ENCODE measurements at regions not wholly inside any gene's neighbourhood (a gene's known extent, or its start where the extent isn't known, plus 50 kb on each side); places are given as distances from the start of the nearest gene placed in this dataset.

DNA sequence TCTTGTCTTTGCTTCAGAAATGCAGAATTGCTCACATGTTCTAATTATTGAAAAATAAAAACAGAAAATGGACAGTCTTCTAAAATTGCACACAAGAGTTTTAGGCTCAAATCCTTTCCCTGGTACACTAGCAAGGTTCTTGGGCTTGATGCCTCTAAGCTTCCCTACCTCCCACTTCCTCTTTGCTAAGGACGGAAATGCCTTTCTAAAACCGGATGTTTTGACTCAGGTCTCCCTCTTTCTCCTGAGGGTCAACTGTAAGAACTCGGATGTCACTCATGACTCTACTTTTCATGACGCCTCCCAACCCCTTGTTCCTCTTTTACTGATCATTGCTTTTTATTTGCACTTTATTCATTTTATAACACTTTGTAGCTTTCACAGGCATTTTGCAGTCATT, 613.5 kb downstream of the C6orf118 start:
- ChIA-PET RAD21 (ENCODE audit: low non-redundant PET in 1 of 2, low total read pairs in 2 of 2, uncharacterized antibody in 2 of 2, unreplicated experiment in 2 of 2) (no interaction called here), POLR2A (no interaction called here), CTCF (no interaction called here)
- intact Hi-C loops (cut with micrococcal nuclease) = no loop called here
- Histone ChIP-seq H3K9me3 (ENCODE audit: control insufficient read depth in 1 of 2, insufficient read depth in 1 of 2, low read depth in 1 of 2, low read length in 2 of 2) (peaks cover 5 to 26% of the 10 kb centered on the region in 2 experiments; a peak in 2 of 4 replicates), H3K79me2 (ENCODE audit: insufficient read depth, low read length) (no peaks in the 10 kb centered on the region), H3K27me3 (ENCODE audit: insufficient read depth, low read length) (no peaks in the 10 kb centered on the region), H3K9me2 (ENCODE audit: insufficient read depth) (no peaks in the 10 kb centered on the region), H2AFZ (ENCODE audit: low read depth, low read length, poor library complexity, severe bottlenecking) (no peak overlapping the region), H3K4me2 (ENCODE audit: low read length) (no peak overlapping the region), H4K20me1 (ENCODE audit: insufficient read depth) (no peaks in the 10 kb centered on the region), H3K9ac (ENCODE audit: low read length) (no peak overlapping the region), H3K27ac (ENCODE audit: low read depth, low read length) (no peak overlapping the region), H3K4me1 (ENCODE audit: control insufficient read depth in 1 of 2, insufficient read depth in 2 of 2, low read length in 2 of 2) (no peaks in the 10 kb centered on the region), H3K36me3 (ENCODE audit: control insufficient read depth in 1 of 2, insufficient read depth in 2 of 2, low read length in 2 of 2) (no peaks in the 10 kb centered on the region), H3K4me3 (replicated peaks in 1 of 2; ENCODE audit: low read depth in 1 of 2, low read length in 2 of 2) (no peak overlapping the region)
- TF ChIP-seq, protein P1, sequence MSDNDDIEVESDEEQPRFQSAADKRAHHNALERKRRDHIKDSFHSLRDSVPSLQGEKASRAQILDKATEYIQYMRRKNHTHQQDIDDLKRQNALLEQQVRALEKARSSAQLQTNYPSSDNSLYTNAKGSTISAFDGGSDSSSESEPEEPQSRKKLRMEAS (IDR thresholded peaks at IDR 0.05) = no peak
- TF ChIP-seq EZH2phosphoT487 (IDR thresholded peaks at IDR 0.05; ENCODE audit: borderline replicate concordance) (no peak), CEBPB (IDR thresholded peaks at IDR 0.05; ENCODE audit: low read depth) (no peak), SRF (IDR thresholded peaks at IDR 0.05; ENCODE audit: low read depth) (no peak), RAD21 (IDR thresholded peaks at IDR 0.05; ENCODE audit: low read depth) (no peak), SP1 (IDR thresholded peaks at IDR 0.05; ENCODE audit: low read depth) (no peak), POLR2AphosphoS5 (IDR thresholded peaks at IDR 0.05; ENCODE audit: low read depth, low read length) (no peak), YY1 (IDR thresholded peaks at IDR 0.05; ENCODE audit: extremely low read depth, insufficient replicate concordance, low read depth, low read length) (no peak)
- TF ChIP-seq, protein P2, sequence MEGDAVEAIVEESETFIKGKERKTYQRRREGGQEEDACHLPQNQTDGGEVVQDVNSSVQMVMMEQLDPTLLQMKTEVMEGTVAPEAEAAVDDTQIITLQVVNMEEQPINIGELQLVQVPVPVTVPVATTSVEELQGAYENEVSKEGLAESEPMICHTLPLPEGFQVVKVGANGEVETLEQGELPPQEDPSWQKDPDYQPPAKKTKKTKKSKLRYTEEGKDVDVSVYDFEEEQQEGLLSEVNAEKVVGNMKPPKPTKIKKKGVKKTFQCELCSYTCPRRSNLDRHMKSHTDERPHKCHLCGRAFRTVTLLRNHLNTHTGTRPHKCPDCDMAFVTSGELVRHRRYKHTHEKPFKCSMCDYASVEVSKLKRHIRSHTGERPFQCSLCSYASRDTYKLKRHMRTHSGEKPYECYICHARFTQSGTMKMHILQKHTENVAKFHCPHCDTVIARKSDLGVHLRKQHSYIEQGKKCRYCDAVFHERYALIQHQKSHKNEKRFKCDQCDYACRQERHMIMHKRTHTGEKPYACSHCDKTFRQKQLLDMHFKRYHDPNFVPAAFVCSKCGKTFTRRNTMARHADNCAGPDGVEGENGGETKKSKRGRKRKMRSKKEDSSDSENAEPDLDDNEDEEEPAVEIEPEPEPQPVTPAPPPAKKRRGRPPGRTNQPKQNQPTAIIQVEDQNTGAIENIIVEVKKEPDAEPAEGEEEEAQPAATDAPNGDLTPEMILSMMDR (IDR thresholded peaks at IDR 0.05 in 2 of 3, conservative IDR thresholded peaks at IDR 0.05 in 1 of 3; ENCODE audit: borderline replicate concordance in 1 of 3, insufficient read depth in 1 of 3, low read depth in 2 of 3, low read length in 2 of 3) = no peak
- DNase-seq (ENCODE audit: low read depth, low spot score) (no peak), ATAC-seq (no peak)
- BruUV-seq (replicated peaks) = no TSS peak

DNA sequence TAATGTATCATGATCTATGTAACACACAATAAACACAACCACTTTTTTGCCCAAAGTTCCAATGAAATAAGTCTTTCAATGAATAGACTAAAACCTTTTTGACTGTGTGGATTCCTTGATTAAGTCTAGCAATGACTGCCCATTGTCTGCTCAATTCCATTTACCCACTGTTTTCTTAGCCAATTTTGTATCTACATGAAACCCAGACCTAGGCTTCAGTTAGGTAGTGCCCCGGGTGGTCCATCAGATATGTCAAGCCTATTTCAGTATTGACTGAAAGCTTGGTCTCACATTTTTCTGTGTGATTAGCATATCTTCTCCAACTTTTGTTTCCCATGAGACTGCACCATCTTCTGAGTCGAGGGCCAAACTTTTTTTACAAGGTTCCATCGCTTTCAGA, 615.0 kb downstream of the C6orf118 start:
- H2AFZ ChIP-seq (ENCODE audit: low read depth, low read length, poor library complexity, severe bottlenecking) = no peak overlapping the region
- RAD21 ChIA-PET (ENCODE audit: low non-redundant PET in 1 of 2, low total read pairs in 2 of 2, uncharacterized antibody in 2 of 2, unreplicated experiment in 2 of 2) = no interaction called here
- no peaks in the 10 kb centered on the region for H3K4me1 ChIP-seq (ENCODE audit: control insufficient read depth in 1 of 2, insufficient read depth in 2 of 2, low read length in 2 of 2)
- H3K79me2 ChIP-seq (ENCODE audit: insufficient read depth, low read length) = no peaks in the 10 kb centered on the region
- H3K9me3 ChIP-seq (ENCODE audit: control insufficient read depth in 1 of 2, insufficient read depth in 1 of 2, low read depth in 1 of 2, low read length in 2 of 2) = peaks cover 5 to 30% of the 10 kb centered on the region in 2 experiments; a peak in 2 of 4 replicates
- no peaks in the 10 kb centered on the region for H3K27me3 ChIP-seq (ENCODE audit: insufficient read depth, low read length)
- CTCF ChIA-PET = no interaction called here
- DNase-seq (ENCODE audit: low read depth, low spot score) = no peak
- intact Hi-C loops (cut with micrococcal nuclease) = no loop called here
- no peak overlapping the region for H3K4me2 ChIP-seq (ENCODE audit: low read length)
- no peaks in the 10 kb centered on the region for H4K20me1 ChIP-seq (ENCODE audit: insufficient read depth)
- H3K4me3 ChIP-seq (replicated peaks in 1 of 2; ENCODE audit: low read depth in 1 of 2, low read length in 2 of 2) = no peak overlapping the region
- H3K36me3 ChIP-seq (ENCODE audit: control insufficient read depth in 1 of 2, insufficient read depth in 2 of 2, low read length in 2 of 2) = no peaks in the 10 kb centered on the region
- H3K9me2 ChIP-seq (ENCODE audit: insufficient read depth) = no peaks in the 10 kb centered on the region
- ATAC-seq = no peak
- H3K9ac ChIP-seq (ENCODE audit: low read length) = no peak overlapping the region
- no TSS peak for BruUV-seq (replicated peaks)
- POLR2A ChIA-PET = no interaction called here
- no peak overlapping the region for H3K27ac ChIP-seq (ENCODE audit: low read depth, low read length)
- TF ChIP-seq EZH2phosphoT487 (IDR thresholded peaks at IDR 0.05; ENCODE audit: borderline replicate concordance) (no peak), TCF7L2 (IDR thresholded peaks at IDR 0.05; ENCODE audit: borderline replicate concordance, extremely low read depth, insufficient read depth, insufficient read length) (no peak), FOSL1 (IDR thresholded peaks at IDR 0.05; ENCODE audit: low read depth) (no peak), ZFX (IDR thresholded peaks at IDR 0.05) (no peak), JUND (IDR thresholded peaks at IDR 0.05) (no peak), EGR1 (IDR thresholded peaks at IDR 0.05; ENCODE audit: low read depth) (no peak), SP1 (IDR thresholded peaks at IDR 0.05; ENCODE audit: low read depth) (no peak), POLR2AphosphoS5 (IDR thresholded peaks at IDR 0.05; ENCODE audit: low read depth, low read length) (no peak), RAD21 (IDR thresholded peaks at IDR 0.05; ENCODE audit: low read depth) (no peak), EZH2 (IDR thresholded peaks at IDR 0.05) (no peak), SRF (IDR thresholded peaks at IDR 0.05; ENCODE audit: low read depth) (no peak)
- TF ChIP-seq, protein P3, sequence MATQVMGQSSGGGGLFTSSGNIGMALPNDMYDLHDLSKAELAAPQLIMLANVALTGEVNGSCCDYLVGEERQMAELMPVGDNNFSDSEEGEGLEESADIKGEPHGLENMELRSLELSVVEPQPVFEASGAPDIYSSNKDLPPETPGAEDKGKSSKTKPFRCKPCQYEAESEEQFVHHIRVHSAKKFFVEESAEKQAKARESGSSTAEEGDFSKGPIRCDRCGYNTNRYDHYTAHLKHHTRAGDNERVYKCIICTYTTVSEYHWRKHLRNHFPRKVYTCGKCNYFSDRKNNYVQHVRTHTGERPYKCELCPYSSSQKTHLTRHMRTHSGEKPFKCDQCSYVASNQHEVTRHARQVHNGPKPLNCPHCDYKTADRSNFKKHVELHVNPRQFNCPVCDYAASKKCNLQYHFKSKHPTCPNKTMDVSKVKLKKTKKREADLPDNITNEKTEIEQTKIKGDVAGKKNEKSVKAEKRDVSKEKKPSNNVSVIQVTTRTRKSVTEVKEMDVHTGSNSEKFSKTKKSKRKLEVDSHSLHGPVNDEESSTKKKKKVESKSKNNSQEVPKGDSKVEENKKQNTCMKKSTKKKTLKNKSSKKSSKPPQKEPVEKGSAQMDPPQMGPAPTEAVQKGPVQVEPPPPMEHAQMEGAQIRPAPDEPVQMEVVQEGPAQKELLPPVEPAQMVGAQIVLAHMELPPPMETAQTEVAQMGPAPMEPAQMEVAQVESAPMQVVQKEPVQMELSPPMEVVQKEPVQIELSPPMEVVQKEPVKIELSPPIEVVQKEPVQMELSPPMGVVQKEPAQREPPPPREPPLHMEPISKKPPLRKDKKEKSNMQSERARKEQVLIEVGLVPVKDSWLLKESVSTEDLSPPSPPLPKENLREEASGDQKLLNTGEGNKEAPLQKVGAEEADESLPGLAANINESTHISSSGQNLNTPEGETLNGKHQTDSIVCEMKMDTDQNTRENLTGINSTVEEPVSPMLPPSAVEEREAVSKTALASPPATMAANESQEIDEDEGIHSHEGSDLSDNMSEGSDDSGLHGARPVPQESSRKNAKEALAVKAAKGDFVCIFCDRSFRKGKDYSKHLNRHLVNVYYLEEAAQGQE (IDR thresholded peaks at IDR 0.05; ENCODE audit: low read depth) = no peak
